HCT116 (cell line): ENCODE measurements at regions not wholly inside any gene's neighbourhood (a gene's known extent, or its start where the extent isn't known, plus 50 kb on each side); places are given as distances from the start of the nearest gene placed in this dataset.

Experiments used
- ATAC-seq: fragments of 200-7000 bp; cut with Tn5 transposase; 2 replicates; pipeline ENCODE4 v1.9.1; 2020; ENCODE audit warnings: mild to moderate bottlenecking, moderate library complexity
- BruUV-seq: library from RNA; stranded (reverse); fragments of 400-500 nt; replicated peaks from 2 replicates; lab custom pipeline; 2021; lab: Mats Ljungman, UMichigan
- CTCF ChIA-PET: fragments of 300-600 bp; sonication (Branson Sonifier 250); formaldehyde crosslinking; loops from one replicate; lab custom pipeline; 2021; ENCODE audit warnings: antibody characterized with exemption; lab: Charles Lee
- POLR2A ChIA-PET: fragments of 300-600, 350-600 bp; sonication (Branson Sonifier 250); formaldehyde crosslinking; loops from one replicate; lab custom pipeline; 2021; ENCODE audit warnings: antibody characterized with exemption; lab: Charles Lee
- RAD21 ChIA-PET, 2 experiments: fragments of 300-600 bp; sonication (Branson Sonifier 250); formaldehyde crosslinking; loops; one replicate each; lab custom pipeline; 2023; ENCODE audit warnings: low total read pairs in 2 of 2; ENCODE audit not compliant: uncharacterized antibody in 2 of 2, unreplicated experiment in 2 of 2, low non-redundant PET in 1 of 2; lab: Charles Lee
- DNase-seq: peaks from one replicate; pipeline ENCODE4 v3.0.0-alpha.2; 2010; ENCODE audit warnings: low read depth, low spot score
- H2AFZ ChIP-seq: fragments of 200-600 bp; shearing (Covaris generic), sonication (generic); 2 replicates; pipeline ENCODE4 v1.6.1; 2017; ENCODE audit warnings: low read depth, mixed run types, mixed read lengths, antibody characterized with exemption, low read length; ENCODE audit not compliant: poor library complexity, severe bottlenecking
- H3K27ac ChIP-seq: 2 replicates; pipeline ENCODE4 v1.5.1; 2012; ENCODE audit warnings: low read depth, low read length
- H3K27me3 ChIP-seq: fragments of 200-600 bp; sonication (generic); 2 replicates; pipeline ENCODE4 v1.6.1; 2016; ENCODE audit warnings: mixed run types, low read length, mixed read lengths; ENCODE audit not compliant: insufficient read depth
- H3K36me3 ChIP-seq, 2 experiments: fragments of 200-500 bp in 1 of 2; fragments of 200-600 bp in 1 of 2; sonication (Bioruptor generic) in 1 of 2; sonication (generic) in 1 of 2; 2 replicates each; pipeline versions ENCODE4 v1.5.1 to v1.6.1; 2014 to 2016; ENCODE audit warnings: low read length in 2 of 2, inconsistent platforms in 1 of 2, mixed read lengths in 1 of 2, mixed run types in 1 of 2; ENCODE audit not compliant: insufficient read depth in 2 of 2, control insufficient read depth in 1 of 2
- H3K4me1 ChIP-seq, 2 experiments: fragments of 200-600 bp in 1 of 2; sonication (generic) in 1 of 2; 2 replicates each; pipeline versions ENCODE4 v1.5.1 to v1.6.1; 2012 to 2017; ENCODE audit warnings: low read length in 2 of 2, inconsistent platforms in 1 of 2, mild to moderate bottlenecking in 1 of 2, mixed read lengths in 1 of 2, mixed run types in 1 of 2, moderate library complexity in 1 of 2; ENCODE audit not compliant: insufficient read depth in 2 of 2, control insufficient read depth in 1 of 2
- H3K4me2 ChIP-seq: fragments of 200-600 bp; sonication (generic); 2 replicates; pipeline ENCODE4 v1.6.1; 2017; ENCODE audit warnings: mixed run types, low read length, mixed read lengths
- H3K4me3 ChIP-seq, 2 experiments: fragments of 200-600 bp in 1 of 2; sonication (generic) in 1 of 2; replicated peaks in 1 of 2; 2 replicates each; pipeline ENCODE4 v1.5.1; 2011 to 2016; ENCODE audit warnings: low read length in 2 of 2, control low read depth in 1 of 2, low read depth in 1 of 2, mild to moderate bottlenecking in 1 of 2, mixed read lengths in 1 of 2, mixed run types in 1 of 2
- H3K79me2 ChIP-seq: fragments of 200-600 bp; sonication (generic); 2 replicates; pipeline ENCODE4 v1.6.1; 2017; ENCODE audit warnings: mild to moderate bottlenecking, mixed run types, low read length, moderate library complexity, mixed read lengths; ENCODE audit not compliant: insufficient read depth
- H3K9ac ChIP-seq: fragments of 200-600 bp; sonication (generic); 2 replicates; pipeline ENCODE4 v1.6.1; 2016; ENCODE audit warnings: low read length, mixed read lengths
- H3K9me2 ChIP-seq: fragments of 200-600 bp; sonication (generic), shearing (Covaris generic); 2 replicates; pipeline ENCODE4 v1.6.1; 2017; ENCODE audit warnings: mixed run types, mild to moderate bottlenecking, moderate library complexity; ENCODE audit not compliant: insufficient read depth
- H3K9me3 ChIP-seq, 2 experiments: fragments of 200-500 bp in 1 of 2; fragments of 200-600 bp in 1 of 2; sonication (Bioruptor generic) in 1 of 2; sonication (generic) in 1 of 2; 2 replicates each; pipeline ENCODE4 v1.6.1; 2014 to 2017; ENCODE audit warnings: low read length in 2 of 2, mixed read lengths in 2 of 2, inconsistent platforms in 1 of 2, low read depth in 1 of 2, mild to moderate bottlenecking in 1 of 2, mixed run types in 1 of 2, moderate library complexity in 1 of 2; ENCODE audit not compliant: control insufficient read depth in 1 of 2, insufficient read depth in 1 of 2
- H4K20me1 ChIP-seq: fragments of 200-600 bp; sonication (generic), shearing (Covaris generic); 2 replicates; pipeline ENCODE4 v1.6.1; 2017; ENCODE audit warnings: mixed run types, mild to moderate bottlenecking, moderate library complexity; ENCODE audit not compliant: insufficient read depth
- ATF3 ChIP-seq: IDR thresholded peaks from 2 replicates; pipeline ENCODE4 v1.6.1; 2012
- EGR1 ChIP-seq: IDR thresholded peaks from 2 replicates; pipeline ENCODE4 v1.6.1; 2012; ENCODE audit warnings: low read depth
- EZH2 ChIP-seq: fragments of 200-600 bp; sonication (generic); IDR thresholded peaks from 2 replicates; pipeline ENCODE4 v1.6.1; 2017; ENCODE audit warnings: antibody characterized with exemption, mixed run types
- EZH2phosphoT487 ChIP-seq: fragments of 200-600 bp; IDR thresholded peaks from 2 replicates; pipeline ENCODE4 v1.6.1; 2018; ENCODE audit warnings: antibody characterized with exemption, borderline replicate concordance
- JUND ChIP-seq: IDR thresholded peaks from 2 replicates; pipeline ENCODE4 v1.6.1; 2012
- POLR2AphosphoS5 ChIP-seq: IDR thresholded peaks from 2 replicates; pipeline ENCODE4 v1.6.1; 2011; ENCODE audit warnings: mild to moderate bottlenecking, low read depth, low read length, moderate library complexity
- SRF ChIP-seq: IDR thresholded peaks from 2 replicates; pipeline ENCODE4 v1.6.1; 2012; ENCODE audit warnings: low read depth
- YY1 ChIP-seq: IDR thresholded peaks from 2 replicates; pipeline ENCODE4 v1.6.1; 2011; ENCODE audit warnings: low read length, low read depth, moderate library complexity, mild to moderate bottlenecking; ENCODE audit not compliant: insufficient replicate concordance; ENCODE audit errors: extremely low read depth
- ZBTB33 ChIP-seq: IDR thresholded peaks from 2 replicates; pipeline ENCODE4 v1.6.1; 2011; ENCODE audit warnings: mild to moderate bottlenecking, low read length, moderate library complexity; ENCODE audit not compliant: insufficient replicate concordance; ENCODE audit errors: extremely low read depth
- ZFX ChIP-seq: fragments of 450-650 bp; IDR thresholded peaks from 2 replicates; pipeline ENCODE4 v1.6.1; 2017
- ZNF274 ChIP-seq: fragments of 200-500 bp; sonication (Bioruptor generic); IDR thresholded peaks from 2 replicates; pipeline ENCODE4 v1.6.1; 2014; ENCODE audit warnings: mild to moderate bottlenecking, low read depth, low read length, inconsistent platforms
- intact Hi-C: fragments of 100-400 bp; cut with micrococcal nuclease; formaldehyde crosslinking; loops from 2 replicates; pipeline ENCODE4 v1.10.0; 2022
- TF ChIP-seq, protein P1 (sequence below): IDR thresholded peaks from 2 replicates; pipeline ENCODE4 v1.6.1; 2012; ENCODE audit warnings: low read depth

DNA sequence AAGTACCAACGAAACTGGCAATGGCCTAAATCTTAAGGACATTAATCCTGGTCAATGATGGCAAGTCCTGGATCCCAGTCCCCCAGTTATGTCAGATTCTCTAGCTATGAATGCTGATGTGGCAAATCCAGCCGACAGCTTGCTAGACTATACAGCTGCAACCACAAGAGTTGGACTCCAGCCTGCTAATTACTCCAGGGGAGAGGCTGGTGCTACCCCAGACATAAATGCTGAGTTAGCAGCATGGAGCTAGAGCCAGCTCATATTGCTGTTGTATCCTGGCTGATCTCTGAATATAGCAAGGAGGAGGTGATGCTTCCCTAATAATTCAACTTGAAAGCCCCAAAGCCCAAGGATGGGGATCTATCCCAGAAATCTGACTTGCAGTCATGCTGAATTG lies 207.1 kb downstream of the LRRN1 start:
- Histone ChIP-seq H3K4me3 (no peak overlapping the region), H3K4me2 (no peak overlapping the region), H3K9me3 (no peaks in the 10 kb centered on the region; a peak in 1 of 4 replicates), H3K79me2 (no peaks in the 10 kb centered on the region), H3K36me3 (no peaks in the 10 kb centered on the region), H3K27ac (no peak overlapping the region), H3K9me2 (no peaks in the 10 kb centered on the region), H3K9ac (no peak overlapping the region), H2AFZ (no peak overlapping the region), H3K4me1 (no peaks in the 10 kb centered on the region), H4K20me1 (no peaks in the 10 kb centered on the region), H3K27me3 (no peaks in the 10 kb centered on the region)
- TF ChIP-seq ATF3: no peak
- no peak for TF ChIP-seq YY1
- TF ChIP-seq ZNF274: no peak
- no peak for TF ChIP-seq ZFX
- no peak for TF ChIP-seq POLR2AphosphoS5
- no peak for TF ChIP-seq JUND
- no peak for TF ChIP-seq EZH2
- TF ChIP-seq SRF: no peak
- TF ChIP-seq, protein P1, sequence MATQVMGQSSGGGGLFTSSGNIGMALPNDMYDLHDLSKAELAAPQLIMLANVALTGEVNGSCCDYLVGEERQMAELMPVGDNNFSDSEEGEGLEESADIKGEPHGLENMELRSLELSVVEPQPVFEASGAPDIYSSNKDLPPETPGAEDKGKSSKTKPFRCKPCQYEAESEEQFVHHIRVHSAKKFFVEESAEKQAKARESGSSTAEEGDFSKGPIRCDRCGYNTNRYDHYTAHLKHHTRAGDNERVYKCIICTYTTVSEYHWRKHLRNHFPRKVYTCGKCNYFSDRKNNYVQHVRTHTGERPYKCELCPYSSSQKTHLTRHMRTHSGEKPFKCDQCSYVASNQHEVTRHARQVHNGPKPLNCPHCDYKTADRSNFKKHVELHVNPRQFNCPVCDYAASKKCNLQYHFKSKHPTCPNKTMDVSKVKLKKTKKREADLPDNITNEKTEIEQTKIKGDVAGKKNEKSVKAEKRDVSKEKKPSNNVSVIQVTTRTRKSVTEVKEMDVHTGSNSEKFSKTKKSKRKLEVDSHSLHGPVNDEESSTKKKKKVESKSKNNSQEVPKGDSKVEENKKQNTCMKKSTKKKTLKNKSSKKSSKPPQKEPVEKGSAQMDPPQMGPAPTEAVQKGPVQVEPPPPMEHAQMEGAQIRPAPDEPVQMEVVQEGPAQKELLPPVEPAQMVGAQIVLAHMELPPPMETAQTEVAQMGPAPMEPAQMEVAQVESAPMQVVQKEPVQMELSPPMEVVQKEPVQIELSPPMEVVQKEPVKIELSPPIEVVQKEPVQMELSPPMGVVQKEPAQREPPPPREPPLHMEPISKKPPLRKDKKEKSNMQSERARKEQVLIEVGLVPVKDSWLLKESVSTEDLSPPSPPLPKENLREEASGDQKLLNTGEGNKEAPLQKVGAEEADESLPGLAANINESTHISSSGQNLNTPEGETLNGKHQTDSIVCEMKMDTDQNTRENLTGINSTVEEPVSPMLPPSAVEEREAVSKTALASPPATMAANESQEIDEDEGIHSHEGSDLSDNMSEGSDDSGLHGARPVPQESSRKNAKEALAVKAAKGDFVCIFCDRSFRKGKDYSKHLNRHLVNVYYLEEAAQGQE: no peak
- no peak for TF ChIP-seq EZH2phosphoT487
- TF ChIP-seq ZBTB33: no peak
- TF ChIP-seq EGR1: no peak
- intact Hi-C loops: no loop called here
- DNase-seq (no peak), ATAC-seq (no peak)
- ChIA-PET RAD21 (no interaction called here), CTCF (no interaction called here), POLR2A (no interaction called here)
- BruUV-seq: no TSS peak
